ENCODE measurements at regions not wholly inside any gene's neighbourhood (a gene's known extent, or its start where the extent isn't known, plus 50 kb on each side); places are given as distances from the start of the nearest gene placed in this dataset.

GRCh38 chr19:31503211-31503610 lies 154.0 kb upstream of the TSHZ3 start:
- peaks cover 34% of the 10 kb centered on the region for H3K27me3 Mint-ChIP-seq (ENCODE audit: low read depth, poor library complexity)
- H3K4me1 Mint-ChIP-seq, result no peaks in the 10 kb centered on the region
- no peak overlapping the region for H3K4me3 Mint-ChIP-seq
- no peaks in the 10 kb centered on the region for H3K36me3 Mint-ChIP-seq (ENCODE audit: low read depth)
- no peak for DNase-seq
- H3K9me3 Mint-ChIP-seq, result no peaks in the 10 kb centered on the region
- H3K27ac Mint-ChIP-seq, result no peak overlapping the region
- TF ChIP-seq CTCF (IDR thresholded peaks at IDR 0.05), result no peak

GRCh38 chr19:31504221-31504620 lies 155.0 kb upstream of the TSHZ3 start:
- no peaks in the 10 kb centered on the region for H3K4me1 Mint-ChIP-seq
- TF ChIP-seq CTCF (IDR thresholded peaks at IDR 0.05), result no peak
- no peak overlapping the region for H3K27ac Mint-ChIP-seq
- H3K27me3 Mint-ChIP-seq (ENCODE audit: low read depth, poor library complexity), result peaks cover 28% of the 10 kb centered on the region
- no peaks in the 10 kb centered on the region for H3K9me3 Mint-ChIP-seq
- H3K36me3 Mint-ChIP-seq (ENCODE audit: low read depth), result no peaks in the 10 kb centered on the region
- no peak for DNase-seq
- H3K4me3 Mint-ChIP-seq, result no peak overlapping the region

- Mint-ChIP-seq H3K27me3 (ENCODE audit: low read depth, poor library complexity) (peaks cover 28% of the 10 kb centered on the region), H3K9me3 (no peaks in the 10 kb centered on the region), H3K4me3 (no peak overlapping the region), H3K27ac (no peak overlapping the region), H3K36me3 (ENCODE audit: low read depth) (no peaks in the 10 kb centered on the region), H3K4me1 (no peaks in the 10 kb centered on the region)
- no peak for DNase-seq
- TF ChIP-seq CTCF (IDR thresholded peaks at IDR 0.05), result no peak
Observed at GRCh38 chr19:31505596-31505910, 156.3 kb upstream of the TSHZ3 start.

GRCh38 chr19:31506102-31506501 lies 156.9 kb upstream of the TSHZ3 start:
- H3K9me3 Mint-ChIP-seq, result no peaks in the 10 kb centered on the region
- TF ChIP-seq CTCF (IDR thresholded peaks at IDR 0.05), result no peak
- no peaks in the 10 kb centered on the region for H3K4me1 Mint-ChIP-seq
- no peak overlapping the region for H3K27ac Mint-ChIP-seq
- peaks cover 28% of the 10 kb centered on the region for H3K27me3 Mint-ChIP-seq (ENCODE audit: low read depth, poor library complexity)
- H3K36me3 Mint-ChIP-seq (ENCODE audit: low read depth), result no peaks in the 10 kb centered on the region
- no peak for DNase-seq
- H3K4me3 Mint-ChIP-seq, result no peak overlapping the region

GRCh38 chr19:31510635-31511034 lies 161.4 kb upstream of the TSHZ3 start:
- DNase-seq, result no peak
- TF ChIP-seq CTCF (IDR thresholded peaks at IDR 0.05), result no peak
- H3K4me3 Mint-ChIP-seq, result no peak overlapping the region

GRCh38 chr19:31511098-31511497 lies 161.9 kb upstream of the TSHZ3 start:
- DNase-seq, result no peak
- Mint-ChIP-seq H3K9me3 (no peaks in the 10 kb centered on the region), H3K27ac (no peak overlapping the region), H3K4me3 (no peak overlapping the region), H3K36me3 (ENCODE audit: low read depth) (no peaks in the 10 kb centered on the region), H3K4me1 (peaks cover 10% of the 10 kb centered on the region), H3K27me3 (ENCODE audit: low read depth, poor library complexity) (peaks cover 17% of the 10 kb centered on the region)
- no peak for TF ChIP-seq CTCF (IDR thresholded peaks at IDR 0.05)

More at GRCh38 chr19:31510635-31511034, 161.4 kb upstream of the TSHZ3 start:
- Mint-ChIP-seq H3K27ac (no peak overlapping the region), H3K27me3 (ENCODE audit: low read depth, poor library complexity) (peaks cover 17% of the 10 kb centered on the region), H3K9me3 (no peaks in the 10 kb centered on the region), H3K36me3 (ENCODE audit: low read depth) (no peaks in the 10 kb centered on the region), H3K4me1 (peaks cover 10% of the 10 kb centered on the region)

Data from nephron progenitor cell (in vitro differentiated cells).